ENCODE measurements at regions not wholly inside any gene's neighbourhood (a gene's known extent, or its start where the extent isn't known, plus 50 kb on each side); places are given as distances from the start of the nearest gene placed in this dataset.

DNA sequence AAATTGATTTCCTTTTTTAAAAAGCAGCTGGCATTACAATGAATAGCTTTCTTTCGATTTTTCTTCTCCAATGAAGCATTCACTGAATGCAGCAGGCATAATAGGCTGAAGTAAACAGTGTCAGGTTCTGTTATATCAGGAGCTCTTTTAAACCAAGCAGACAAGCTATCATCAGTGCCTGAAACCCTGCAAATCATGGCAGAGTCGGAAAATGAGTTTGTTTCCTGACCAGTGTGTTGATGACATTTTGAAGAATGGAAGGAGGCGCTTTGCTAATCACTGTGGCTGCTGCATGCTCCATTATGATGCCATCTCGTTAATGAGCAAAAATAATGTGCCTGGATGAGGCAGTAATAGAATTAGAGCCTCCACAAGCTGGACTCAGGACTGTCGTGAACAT lies 284.5 kb downstream of the ZNF608 start:
- DNase-seq (ENCODE audit: low spot score), result no peak

DNA sequence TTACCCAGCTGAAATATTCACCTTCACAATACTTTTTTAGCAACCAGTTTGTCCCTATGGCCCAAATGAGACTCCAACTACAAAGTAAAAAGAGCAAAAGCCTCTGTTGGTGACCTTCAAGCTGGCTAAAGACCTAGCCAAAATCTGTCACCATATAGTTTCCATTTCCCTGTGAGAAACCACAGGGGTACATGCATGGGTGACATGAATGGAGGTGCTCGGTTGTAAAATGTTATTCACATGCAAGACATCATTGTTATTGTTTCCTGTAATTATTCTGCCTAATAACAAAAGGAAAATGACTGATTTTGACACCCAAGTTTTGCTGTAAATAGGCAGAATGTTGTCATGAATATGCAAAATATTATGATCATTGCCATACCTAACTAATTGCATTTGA lies 285.3 kb downstream of the ZNF608 start:
- DNase-seq (ENCODE audit: low spot score), result no peak

DNA sequence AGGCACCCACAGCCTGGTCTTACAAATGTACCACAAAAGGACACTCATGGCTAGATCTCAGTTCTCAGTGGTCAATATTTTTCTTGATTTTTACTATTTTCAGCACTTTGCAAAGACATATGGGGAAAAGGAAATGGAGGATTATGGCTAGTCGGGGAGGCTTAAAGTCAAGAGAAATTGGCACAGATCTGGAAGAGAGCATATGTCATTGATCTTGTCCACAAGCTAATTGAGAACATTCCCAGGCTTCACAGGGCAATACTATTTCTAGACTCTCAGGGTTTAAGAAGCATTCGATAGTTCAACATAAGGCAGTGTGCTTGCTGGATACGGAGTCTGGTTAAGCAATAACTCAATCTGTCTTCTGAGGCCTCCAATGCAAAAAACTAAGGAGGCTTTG lies 285.8 kb downstream of the ZNF608 start:
- no peak for DNase-seq (ENCODE audit: low spot score)

DNA sequence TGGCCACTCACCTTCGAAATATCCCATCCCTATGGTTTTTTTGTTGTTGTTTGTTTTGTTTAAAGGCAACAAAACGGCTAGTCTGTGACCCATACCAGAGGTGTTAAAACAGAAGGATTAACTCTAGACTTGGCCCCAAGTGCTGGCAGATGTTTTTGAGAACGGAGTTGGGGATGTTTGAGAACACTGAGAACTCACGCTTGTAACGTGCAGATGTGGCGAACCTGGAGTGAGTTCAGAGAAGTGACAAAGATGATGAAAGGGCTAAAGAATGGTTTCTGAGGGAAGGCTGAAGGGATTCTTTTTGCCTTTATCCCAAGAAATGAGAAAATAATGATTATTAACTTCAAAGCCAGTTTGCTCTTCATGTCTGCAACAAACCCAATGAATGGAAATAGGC lies 286.5 kb downstream of the ZNF608 start:
- DNase-seq (ENCODE audit: low spot score), result no peak

DNA sequence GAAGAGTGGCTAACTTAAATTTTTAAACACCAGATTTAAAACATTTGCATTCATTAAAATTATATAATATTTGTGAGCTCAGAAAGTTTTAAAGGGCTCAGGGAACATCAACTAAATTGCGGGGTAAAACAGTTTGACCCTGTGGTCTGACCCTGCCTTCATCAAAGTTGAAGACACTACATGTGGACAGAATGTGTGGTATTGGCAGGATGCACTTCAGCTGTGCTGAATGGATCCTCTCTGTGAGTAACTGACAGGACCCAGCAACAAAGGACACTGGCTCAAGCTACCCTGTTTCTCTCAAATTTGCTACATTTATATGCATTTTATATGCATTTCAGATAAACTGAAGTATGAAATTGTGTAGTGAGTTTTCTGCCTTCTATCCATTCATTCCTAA lies 288.5 kb downstream of the ZNF608 start:
- no peak for DNase-seq (ENCODE audit: low spot score)

DNA sequence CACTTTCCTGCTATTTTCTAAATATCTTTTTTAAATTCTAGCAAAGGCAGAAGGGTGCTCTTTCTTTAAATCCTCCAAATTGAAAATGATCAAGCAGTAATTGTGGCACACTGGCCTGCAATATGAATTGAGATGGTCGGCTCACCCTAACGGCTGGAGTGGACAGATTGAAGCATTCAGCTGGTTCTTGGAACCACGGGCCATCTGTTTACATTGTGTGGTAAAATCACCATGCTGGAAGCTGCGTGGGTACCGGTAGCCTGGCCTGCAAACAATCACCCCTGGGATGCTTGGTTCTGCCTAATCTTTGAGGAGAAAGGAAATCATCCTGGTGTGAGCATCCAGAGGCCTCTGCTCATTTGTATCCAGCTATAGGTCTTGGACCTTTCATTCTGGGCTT lies 289.3 kb downstream of the ZNF608 start:
- no peak for DNase-seq (ENCODE audit: low spot score)

DNA sequence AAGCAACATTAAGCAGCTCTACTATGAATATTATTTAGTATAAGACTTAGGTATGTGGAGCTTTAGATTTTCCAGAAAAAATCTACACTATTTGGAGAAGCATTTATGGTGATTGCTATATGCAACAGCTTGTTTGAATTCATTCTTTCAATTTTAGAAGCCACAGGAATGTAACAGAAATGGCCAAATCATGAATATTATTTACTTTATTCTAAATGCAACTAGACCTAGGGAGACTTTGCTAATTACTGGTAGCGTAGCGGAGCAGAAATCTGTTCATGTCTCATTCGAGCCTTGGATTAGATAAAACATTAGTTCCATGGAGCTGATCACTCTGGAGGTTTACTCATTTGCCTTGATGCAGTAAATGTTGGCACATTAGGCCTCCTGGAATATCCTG lies 290.2 kb downstream of the ZNF608 start:
- no peak for DNase-seq (ENCODE audit: low spot score)

DNA sequence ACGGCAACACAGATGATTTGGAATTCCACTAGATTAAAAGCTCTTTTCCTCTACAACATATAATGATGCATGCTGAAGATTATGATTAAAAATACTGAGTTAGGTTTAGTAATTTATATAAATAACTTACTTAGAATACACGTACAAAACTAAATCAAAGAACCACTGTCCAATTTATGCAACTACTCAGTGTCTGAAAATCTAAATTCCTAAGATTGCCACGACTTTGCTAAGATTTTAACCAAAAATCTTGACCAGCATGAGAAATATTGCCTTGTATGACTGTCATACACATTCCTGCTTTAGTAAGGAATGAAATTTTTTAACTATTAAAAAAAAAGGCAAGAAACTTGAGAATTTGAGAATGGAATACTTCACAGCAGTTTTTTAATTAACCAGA lies 292.4 kb downstream of the ZNF608 start:
- no peak for DNase-seq (ENCODE audit: low spot score)

DNA sequence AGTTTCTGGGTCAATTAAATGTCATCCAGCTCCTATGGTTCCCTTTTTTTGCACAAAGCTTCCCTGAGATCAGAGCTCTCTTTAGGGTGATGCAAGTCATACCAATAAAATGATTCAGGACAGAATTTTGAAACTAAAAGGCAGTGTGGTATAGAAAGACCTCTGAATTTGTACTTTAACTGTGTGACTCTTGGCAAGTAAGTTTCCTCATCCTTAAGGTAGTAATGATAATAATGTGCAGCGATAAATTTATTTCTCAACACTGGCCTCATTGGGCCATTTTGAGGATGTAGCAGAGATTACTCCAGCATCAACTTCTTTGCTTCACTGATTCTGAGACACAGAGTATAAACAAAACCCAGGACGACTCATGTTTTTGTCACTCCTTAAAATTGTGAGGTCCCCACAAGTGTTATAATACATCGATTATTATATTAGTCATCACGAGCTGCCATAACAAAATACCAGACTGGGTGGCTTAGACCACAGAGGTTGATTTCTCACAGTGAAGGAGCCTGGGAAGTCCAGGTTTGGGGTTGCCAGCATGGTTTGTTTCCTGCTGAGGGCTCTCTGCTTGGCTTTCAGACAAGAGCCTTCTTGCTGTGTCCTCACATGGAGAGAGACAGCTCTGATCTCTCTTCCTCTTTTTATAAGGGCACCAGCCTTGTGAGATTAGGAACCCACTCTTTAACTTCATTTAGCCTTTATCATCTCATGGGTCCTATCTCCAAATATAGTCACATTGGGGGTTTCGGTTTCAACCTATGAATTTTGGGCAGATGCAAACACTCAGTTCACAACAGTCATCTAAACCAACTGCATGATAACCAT lies 293.0 kb downstream of the ZNF608 start:
- DNase-seq (ENCODE audit: low spot score), result no peak

DNA sequence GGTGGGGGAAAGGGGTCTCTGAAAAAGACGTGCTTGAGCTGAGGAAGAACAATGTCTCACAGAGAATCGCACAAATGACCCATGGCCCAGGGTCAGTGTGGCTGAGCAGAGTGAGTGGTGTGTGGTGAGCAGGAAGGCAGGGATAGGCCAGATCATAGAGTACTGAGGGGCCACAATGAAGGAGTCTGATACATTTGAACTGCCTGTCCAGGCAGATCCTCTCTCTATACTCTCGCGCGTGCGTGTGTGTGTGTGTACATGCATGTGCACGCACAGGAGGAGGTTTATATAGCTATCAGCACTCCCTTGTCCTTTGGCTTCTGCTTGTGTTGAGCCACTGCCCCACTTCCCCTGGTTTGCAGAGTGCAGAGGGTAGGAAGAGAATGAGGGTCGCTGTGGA lies 294.0 kb downstream of the ZNF608 start:
- no peak for DNase-seq (ENCODE audit: low spot score)

DNA sequence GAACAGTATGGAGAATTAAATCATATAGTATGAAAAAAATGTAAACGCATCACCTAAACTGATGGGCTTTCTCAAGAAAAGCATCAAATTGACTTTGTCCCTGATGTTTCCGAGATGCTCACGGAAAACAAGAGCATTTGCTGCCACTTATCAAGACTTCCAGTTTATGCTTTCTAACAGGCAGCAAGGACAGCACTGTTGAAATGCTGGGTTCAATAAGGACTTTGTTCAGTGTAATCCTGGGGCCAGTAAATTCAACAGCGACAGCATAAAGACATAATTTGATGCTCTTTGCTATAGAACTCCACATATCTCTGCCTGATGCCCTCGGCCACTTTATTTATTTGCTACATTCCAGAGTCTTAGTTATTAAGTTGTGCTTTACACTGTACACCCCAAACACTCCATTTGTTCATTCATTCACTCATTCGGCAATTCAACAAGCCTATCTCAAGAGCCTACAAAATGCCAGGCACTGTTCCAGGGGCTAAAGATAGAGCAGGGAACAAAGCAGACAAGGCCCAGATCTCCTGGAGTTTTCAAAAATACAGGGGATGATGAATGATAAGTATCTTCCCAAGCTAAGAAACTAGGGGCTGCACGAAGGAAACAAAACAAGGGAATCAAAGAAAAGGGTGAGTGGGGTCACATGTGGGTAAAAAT lies 294.6 kb downstream of the ZNF608 start:
- DNase-seq (ENCODE audit: low spot score), result no peak

DNA sequence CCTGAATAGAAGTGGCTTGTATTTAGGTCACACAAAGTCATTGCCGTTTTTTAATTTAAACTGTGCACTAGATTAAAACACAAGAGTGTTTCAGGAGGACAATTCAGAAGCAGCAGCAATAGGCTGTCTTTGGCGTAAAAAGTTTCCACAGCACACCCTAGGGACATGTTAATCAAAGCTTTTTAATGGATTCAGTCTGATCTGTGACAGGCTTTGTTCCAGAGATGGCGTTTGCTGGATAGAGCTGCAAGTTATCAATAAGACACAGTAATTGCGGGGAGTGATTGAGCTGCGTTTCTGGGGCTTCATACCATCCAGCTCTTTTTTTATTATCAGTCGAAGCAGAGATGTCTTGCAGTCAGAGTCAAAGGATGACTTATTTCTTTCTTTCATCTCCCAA lies 300.3 kb downstream of the ZNF608 start:
- DNase-seq (ENCODE audit: low spot score), result no peak

DNA sequence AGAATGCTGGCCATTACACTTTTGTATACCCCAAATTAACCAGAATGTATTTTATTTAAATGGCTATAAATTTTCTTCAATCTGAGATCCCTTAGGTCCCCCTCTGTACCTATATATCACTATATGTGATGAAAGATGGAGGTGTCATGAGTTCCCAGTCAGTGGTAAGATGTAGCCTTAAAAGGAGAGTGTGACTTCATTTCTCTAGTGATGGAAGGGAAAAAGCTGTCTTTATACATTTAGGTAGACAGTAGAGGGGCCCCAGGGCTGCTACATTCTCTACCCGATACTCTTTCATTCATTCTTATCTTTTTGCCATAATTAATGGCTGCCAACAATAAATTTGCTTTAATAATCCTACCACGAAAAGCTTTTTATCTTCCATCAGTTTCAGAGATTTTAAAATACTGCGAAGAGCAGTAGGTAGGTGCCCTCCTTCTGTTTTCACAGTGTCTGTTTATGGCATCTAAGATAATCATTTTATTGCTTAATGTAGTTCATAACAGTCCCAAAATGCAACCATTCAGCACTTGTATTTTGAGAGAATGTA lies 301.3 kb downstream of the ZNF608 start:
- DNase-seq (ENCODE audit: low spot score), result no peak

DNA sequence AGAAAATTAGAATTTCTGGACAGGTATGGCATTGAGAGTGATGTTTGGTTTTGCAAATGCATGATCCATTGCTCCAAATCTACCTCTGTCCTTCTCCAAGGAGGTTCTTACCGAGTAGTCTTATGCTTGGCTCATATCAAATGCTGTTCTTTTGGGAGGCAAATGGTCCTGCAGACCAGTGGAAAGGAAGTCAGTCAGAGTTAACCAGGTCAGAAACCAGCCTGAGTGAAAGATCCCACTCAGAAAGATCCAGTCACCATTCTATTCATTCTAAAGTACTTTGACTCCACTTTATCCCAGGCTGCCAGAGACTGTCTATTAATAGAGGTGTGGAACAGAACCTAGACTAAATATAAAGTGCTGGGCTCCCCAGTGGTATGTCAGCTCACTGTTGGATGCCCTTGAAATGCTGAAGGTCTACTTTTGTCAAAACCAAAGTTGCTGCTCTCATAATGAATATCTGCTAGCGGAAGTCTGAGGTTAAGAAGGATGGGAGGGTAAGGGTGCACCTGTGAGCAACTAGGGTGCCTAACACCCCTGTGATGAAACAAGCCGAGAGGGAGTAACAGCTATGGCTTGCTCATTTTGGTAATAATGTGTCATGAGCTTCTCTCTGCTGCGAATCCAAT lies 302.2 kb downstream of the ZNF608 start:
- DNase-seq (ENCODE audit: low spot score), result no peak

DNA sequence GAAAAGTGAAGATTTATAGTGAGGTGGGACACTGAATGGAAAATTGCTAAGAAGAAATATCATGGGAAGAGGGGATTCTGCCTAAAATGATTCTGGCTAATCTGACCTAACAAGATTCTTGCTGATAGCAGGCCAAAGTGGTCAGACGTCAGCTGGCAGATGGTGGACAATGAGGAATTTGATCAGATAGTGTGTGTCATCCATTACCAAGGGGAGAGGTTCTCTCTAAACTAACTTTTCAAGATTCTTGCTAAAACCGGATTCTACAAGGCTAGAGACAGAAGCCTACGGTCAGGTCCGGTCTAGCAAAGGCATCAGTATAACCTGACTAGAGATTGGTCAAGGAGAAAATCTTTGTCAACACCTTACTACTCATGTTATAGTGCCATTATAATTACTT lies 306.0 kb downstream of the ZNF608 start:
- no peak for DNase-seq (ENCODE audit: low spot score)

DNA sequence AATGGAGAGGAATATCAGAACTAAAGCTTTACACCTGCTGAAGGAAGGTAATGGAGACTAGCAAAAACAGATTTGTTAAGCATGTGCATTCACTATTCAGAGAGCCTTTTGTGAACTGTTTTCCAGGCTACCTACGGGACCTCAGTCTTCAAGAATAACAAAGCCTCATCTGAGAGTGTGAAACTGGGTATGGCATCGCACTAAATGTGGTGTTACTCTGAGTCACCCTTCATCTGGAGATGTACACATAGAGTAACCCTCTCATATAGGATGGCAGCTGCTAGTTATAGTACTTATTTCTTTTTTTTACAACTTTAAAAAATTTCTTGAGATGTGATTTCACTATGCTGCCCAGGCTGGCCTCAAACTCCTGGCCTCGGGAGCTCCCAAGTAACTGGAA lies 306.8 kb downstream of the ZNF608 start:
- no peak for DNase-seq (ENCODE audit: low spot score)

DNA sequence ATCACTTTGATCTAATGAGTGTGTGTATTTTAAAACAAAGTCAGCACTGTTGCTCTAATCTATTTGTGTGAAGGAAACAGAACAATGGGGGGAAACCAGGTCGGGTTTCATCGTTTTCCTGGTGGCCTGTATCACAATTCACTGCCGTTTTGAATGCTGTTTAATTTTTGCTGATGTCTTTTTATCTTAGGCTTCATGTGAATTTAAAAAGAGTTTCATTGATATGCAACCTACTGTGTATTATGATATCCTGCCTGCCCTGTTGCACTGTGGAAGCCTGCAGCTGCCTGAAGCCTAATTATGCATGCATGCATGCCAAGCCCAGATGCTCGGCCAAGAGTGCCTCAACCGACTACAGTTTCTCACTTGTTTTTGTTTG lies 307.5 kb downstream of the ZNF608 start:
- DNase-seq (ENCODE audit: low spot score), result no peak

DNA sequence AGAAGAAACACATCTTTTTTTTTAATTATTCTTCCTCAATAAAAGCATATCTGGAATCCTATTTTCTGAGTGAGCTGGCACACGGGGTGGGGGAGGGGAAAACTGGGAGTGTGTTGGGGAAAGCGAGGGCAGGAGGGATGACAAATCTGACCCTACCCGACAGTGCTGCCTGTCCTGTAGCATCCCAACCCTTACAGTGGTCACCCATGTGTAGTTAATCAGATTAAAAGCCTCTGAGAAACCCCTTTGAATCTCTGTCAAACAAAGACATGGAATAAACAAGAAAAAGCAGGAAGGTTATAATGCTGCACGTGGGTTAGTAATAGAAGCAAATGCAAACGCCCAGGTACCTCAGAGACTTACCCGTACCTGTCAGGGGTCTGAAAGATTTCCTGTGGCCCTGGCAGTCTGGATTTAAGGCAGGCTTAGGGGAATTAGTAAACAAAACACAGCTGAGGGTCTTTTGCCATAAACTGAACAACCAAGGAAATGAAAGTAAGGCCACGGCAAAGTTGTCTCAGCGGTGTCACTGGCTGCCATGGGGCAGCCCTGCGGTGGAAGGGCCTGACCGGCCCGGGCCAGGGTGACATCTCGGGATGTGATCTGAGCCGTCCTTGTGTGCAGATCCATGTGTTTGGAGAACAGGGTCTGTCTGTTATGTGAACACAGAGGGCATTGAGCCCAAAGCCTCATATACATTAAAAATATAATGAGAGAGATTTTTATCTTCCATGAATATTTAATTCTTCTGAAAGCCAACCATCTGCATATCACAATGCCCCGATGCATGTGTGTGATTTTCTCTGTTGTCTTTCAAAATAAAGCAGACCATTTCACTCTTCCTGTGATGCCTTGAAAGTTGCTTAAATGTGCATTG lies 308.2 kb downstream of the ZNF608 start:
- no peak for DNase-seq (ENCODE audit: low spot score)

DNA sequence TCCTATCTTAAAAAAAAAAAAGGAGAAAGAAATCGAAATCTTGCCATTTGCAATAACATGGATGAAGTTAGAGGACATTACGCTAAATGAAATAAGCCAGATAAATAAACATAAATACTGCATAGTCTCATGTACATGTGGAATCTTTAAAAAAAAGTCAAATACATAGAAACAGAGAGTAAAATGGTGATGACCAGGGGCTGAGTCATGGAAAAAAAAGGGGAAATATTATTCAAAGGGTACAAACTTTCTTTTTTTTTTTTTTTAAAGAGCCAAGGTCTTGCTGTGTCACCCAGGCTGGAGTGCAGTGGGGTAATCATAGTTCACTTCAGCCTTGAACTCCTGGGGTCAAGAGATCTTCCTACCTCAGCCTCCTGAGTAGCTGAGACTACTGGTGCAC lies 310.1 kb downstream of the ZNF608 start:
- DNase-seq (ENCODE audit: low spot score), result no peak

DNA sequence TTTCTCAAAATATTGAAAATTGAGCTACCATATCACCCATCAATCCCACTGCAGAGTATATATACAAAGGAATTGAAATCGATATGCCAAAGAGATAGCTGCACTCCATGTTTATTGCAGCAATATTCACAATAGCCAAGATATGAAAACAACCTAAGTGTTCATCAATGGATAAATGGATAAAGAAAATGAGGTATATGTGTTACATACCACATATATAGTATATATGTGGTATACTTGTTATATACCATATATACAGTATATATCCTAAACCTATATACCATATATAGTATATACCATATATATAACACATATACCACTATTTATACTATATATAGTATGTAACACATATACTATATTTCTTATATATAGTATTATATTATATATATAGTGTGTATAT lies 313.3 kb downstream of the ZNF608 start:
- DNase-seq (ENCODE audit: low spot score), result no peak

DNA sequence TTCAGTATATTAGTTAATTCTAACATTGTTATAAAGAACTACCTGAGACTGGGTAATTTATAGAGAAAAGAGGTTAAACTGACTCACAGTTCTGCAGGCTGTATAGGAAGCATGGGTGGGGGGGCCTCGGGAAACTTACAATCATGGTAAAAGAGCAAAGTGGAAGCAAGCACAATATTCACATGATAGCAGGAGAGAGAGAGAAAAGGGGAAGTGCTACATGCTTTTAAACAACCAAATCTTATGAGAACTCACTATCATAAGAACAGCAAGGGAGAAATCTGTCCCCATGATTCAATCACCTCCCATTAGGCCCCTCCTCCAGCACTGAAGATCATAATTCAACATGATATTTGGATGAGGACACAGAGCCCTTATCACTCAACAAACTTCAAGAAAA lies 324.9 kb downstream of the ZNF608 start:
- DNase-seq (ENCODE audit: low spot score), result no peak

DNA sequence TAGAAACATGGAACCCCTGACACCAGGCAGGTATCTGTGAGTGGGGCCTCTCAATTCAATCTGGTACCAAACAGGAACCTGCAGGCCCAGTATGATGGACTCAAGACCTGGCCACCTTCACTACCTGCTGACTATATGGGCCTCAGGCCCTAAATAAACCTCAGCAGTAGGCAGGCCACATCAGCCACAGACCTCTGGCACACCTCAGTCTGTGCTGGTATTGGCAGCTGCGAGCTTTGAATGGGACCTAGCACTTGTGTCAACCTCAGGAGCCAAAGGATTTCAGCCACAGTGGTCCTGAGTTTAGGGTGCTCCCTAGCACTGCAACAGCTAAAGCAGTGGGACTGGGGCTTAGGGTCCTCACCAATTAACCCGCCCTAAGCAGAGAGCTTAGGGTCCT lies 325.5 kb downstream of the ZNF608 start:
- no peak for DNase-seq (ENCODE audit: low spot score)
